Erythroblast (primary cell): ENCODE measurements at regions not wholly inside any gene's neighbourhood (a gene's known extent, or its start where the extent isn't known, plus 50 kb on each side); places are given as distances from the start of the nearest gene placed in this dataset.

ENCODE experiments used
- GATA1 ChIP-seq: IDR thresholded peaks from 2 replicates; pipeline ENCODE4 v1.6.1; 2011; ENCODE audit warnings: low read depth, mild to moderate bottlenecking, control low read depth, low read length, moderate library complexity
- POLR2A ChIP-seq: IDR thresholded peaks from 2 replicates; pipeline ENCODE4 v1.6.1; 2011; ENCODE audit warnings: mild to moderate bottlenecking, low read length

GRCh38 chr3:162369306-162369705 lies 872.7 kb downstream of the OTOL1 start:
- TF ChIP-seq POLR2A (no peak), GATA1 (no peak)
